ENCODE measurements at regions not wholly inside any gene's neighbourhood (a gene's known extent, or its start where the extent isn't known, plus 50 kb on each side); places are given as distances from the start of the nearest gene placed in this dataset.

DNA sequence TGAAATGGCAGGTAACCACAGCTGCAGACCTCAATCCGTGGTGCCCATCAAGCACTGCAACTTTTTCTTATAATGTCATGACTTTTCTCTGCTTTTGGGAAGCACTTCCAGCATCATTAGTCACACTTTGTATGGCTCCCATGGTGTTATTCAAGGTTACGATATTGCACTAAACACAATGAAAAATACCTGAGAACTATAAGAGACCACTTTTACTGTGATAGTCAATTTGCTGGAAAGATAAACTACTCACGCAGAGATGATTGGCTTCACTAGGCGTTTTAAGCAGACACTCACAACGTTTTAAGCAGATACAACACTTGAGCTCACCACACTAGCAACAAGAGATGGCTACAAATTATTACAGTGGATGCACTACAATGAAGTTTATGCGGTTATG lies 103.2 kb upstream of the CHRM3 start:
- TF ChIP-seq, protein P1, sequence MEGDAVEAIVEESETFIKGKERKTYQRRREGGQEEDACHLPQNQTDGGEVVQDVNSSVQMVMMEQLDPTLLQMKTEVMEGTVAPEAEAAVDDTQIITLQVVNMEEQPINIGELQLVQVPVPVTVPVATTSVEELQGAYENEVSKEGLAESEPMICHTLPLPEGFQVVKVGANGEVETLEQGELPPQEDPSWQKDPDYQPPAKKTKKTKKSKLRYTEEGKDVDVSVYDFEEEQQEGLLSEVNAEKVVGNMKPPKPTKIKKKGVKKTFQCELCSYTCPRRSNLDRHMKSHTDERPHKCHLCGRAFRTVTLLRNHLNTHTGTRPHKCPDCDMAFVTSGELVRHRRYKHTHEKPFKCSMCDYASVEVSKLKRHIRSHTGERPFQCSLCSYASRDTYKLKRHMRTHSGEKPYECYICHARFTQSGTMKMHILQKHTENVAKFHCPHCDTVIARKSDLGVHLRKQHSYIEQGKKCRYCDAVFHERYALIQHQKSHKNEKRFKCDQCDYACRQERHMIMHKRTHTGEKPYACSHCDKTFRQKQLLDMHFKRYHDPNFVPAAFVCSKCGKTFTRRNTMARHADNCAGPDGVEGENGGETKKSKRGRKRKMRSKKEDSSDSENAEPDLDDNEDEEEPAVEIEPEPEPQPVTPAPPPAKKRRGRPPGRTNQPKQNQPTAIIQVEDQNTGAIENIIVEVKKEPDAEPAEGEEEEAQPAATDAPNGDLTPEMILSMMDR (IDR thresholded peaks at IDR 0.05) = no peak
- TF ChIP-seq POLR2A (IDR thresholded peaks at IDR 0.05) = no peak
